Gastrocnemius medialis (tissue), 4 donors: ENCODE measurements at regions not wholly inside any gene's neighbourhood (a gene's known extent, or its start where the extent isn't known, plus 50 kb on each side); places are given as distances from the start of the nearest gene placed in this dataset.

Experiments
- ATAC-seq, 2 donors: fragments of 150-250 bp; one replicate each; pipeline ENCODE4 v1.9.1; 2016
- DNase-seq, 2 donors: peaks; one replicate each; pipeline ENCODE4 v3.0.0-alpha.2; 2019
- H3K27ac ChIP-seq, 4 donors: fragments of 200-600 bp; sonication (generic); 1 replicate in 1 of 4; 2 replicates in 3 of 4; pipeline ENCODE4 v1.5.1; 2016 to 2018; ENCODE audit warnings: mild to moderate bottlenecking in 2 of 4, moderate library complexity in 1 of 4
- H3K27me3 ChIP-seq, 3 donors: fragments of 200-600 bp; sonication (generic) in 2 of 3; 1 replicate in 1 of 3; 2 replicates in 2 of 3; pipeline versions ENCODE4 v1.5.1 to v1.6.0; 2016 to 2019; ENCODE audit warnings: mild to moderate bottlenecking in 1 of 3, moderate library complexity in 1 of 3
- H3K36me3 ChIP-seq, 2 donors: fragments of 200-600 bp; sonication (generic) in 1 of 2; one replicate each; pipeline ENCODE4 v1.5.1; 2017 to 2018
- H3K4me1 ChIP-seq, 2 donors: fragments of 200-600 bp; sonication (generic) in 1 of 2; one replicate each; pipeline ENCODE4 v1.5.1; 2016 to 2017; ENCODE audit warnings: mild to moderate bottlenecking in 2 of 2
- H3K4me3 ChIP-seq, 4 donors: fragments of 200-600 bp; sonication (generic) in 3 of 4; 1 replicate in 1 of 4; 2 replicates in 3 of 4; pipeline ENCODE4 v1.5.1; 2016 to 2019; ENCODE audit warnings: mild to moderate bottlenecking in 2 of 4
- H3K9me3 ChIP-seq, 3 donors: fragments of 200-600 bp; sonication (generic) in 2 of 3; 1 replicate in 1 of 3; 2 replicates in 2 of 3; pipeline ENCODE4 v1.5.1; 2016 to 2019
- POLR2A ChIP-seq, 2 donors: fragments of 450-650 bp; IDR thresholded peaks; one replicate each; pipeline ENCODE4 v1.6.1; 2017; ENCODE audit warnings: antibody characterized with exemption in 2 of 2, mild to moderate bottlenecking in 2 of 2, moderate library complexity in 2 of 2
- in situ Hi-C, 4 donors: fragments of 200-750 bp; cut with MboI; loops; one replicate each; pipeline versions ENCODE4 v1.15.0 to v1.8.0; 2017; ENCODE audit warnings: low sequenced_read_pairs in 4 of 4
- intact Hi-C: fragments of 100-400 bp; cut with DNase I; formaldehyde crosslinking; loops from one replicate; pipeline ENCODE4 v1.15.1; 2023; ENCODE audit warnings: low total_unique reads
- TF ChIP-seq, protein P1 (sequence below), 5 experiments: fragments of 450-650 bp in 3 of 5; fragments of 200-600 bp in 2 of 5; sonication (generic) in 2 of 5; IDR thresholded peaks in 4 of 5; conservative IDR thresholded peaks in 1 of 5; 1 replicate in 4 of 5; 2 replicates in 1 of 5; pipeline ENCODE4 v1.5.1; 2016 to 2019; ENCODE audit warnings: antibody characterized with exemption in 5 of 5, mild to moderate bottlenecking in 3 of 5, moderate library complexity in 3 of 5

DNA sequence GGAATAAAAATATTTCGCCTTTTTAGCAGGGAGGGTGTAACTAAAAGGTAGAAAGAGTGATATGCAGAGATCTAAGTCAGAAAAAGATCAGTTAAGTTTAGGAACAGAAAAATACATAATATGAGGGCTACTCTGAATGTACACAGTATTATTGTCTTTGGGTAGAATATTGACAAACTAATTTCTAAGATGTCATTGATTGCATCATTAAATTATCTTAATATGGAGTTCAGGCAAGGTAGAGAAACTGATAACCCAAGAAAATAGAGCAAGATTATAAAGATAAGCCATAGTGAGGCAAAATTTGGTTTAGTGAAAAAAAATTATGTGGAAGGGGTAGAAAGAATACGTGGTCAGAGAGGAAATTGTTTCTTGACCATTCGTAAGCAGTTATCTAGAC lies 629.0 kb upstream of the NXPH2 start:
- Histone ChIP-seq H3K27ac (no peak overlapping the region), H3K36me3 (no peaks in the 10 kb centered on the region), H3K27me3 (no peaks in the 10 kb centered on the region), H3K4me3 (no peak overlapping the region), H3K9me3 (no peaks in the 10 kb centered on the region), H3K4me1 (no peaks in the 10 kb centered on the region)
- DNase-seq (no peak), ATAC-seq (no peak)
- in situ Hi-C loops, result no loop called here
- TF ChIP-seq, protein P1, sequence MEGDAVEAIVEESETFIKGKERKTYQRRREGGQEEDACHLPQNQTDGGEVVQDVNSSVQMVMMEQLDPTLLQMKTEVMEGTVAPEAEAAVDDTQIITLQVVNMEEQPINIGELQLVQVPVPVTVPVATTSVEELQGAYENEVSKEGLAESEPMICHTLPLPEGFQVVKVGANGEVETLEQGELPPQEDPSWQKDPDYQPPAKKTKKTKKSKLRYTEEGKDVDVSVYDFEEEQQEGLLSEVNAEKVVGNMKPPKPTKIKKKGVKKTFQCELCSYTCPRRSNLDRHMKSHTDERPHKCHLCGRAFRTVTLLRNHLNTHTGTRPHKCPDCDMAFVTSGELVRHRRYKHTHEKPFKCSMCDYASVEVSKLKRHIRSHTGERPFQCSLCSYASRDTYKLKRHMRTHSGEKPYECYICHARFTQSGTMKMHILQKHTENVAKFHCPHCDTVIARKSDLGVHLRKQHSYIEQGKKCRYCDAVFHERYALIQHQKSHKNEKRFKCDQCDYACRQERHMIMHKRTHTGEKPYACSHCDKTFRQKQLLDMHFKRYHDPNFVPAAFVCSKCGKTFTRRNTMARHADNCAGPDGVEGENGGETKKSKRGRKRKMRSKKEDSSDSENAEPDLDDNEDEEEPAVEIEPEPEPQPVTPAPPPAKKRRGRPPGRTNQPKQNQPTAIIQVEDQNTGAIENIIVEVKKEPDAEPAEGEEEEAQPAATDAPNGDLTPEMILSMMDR (IDR thresholded peaks at IDR 0.05 in 4 of 5, conservative IDR thresholded peaks at IDR 0.05 in 1 of 5), result no peak
- TF ChIP-seq POLR2A (IDR thresholded peaks at IDR 0.05), result no peak
- intact Hi-C loops, result no loop called here

DNA sequence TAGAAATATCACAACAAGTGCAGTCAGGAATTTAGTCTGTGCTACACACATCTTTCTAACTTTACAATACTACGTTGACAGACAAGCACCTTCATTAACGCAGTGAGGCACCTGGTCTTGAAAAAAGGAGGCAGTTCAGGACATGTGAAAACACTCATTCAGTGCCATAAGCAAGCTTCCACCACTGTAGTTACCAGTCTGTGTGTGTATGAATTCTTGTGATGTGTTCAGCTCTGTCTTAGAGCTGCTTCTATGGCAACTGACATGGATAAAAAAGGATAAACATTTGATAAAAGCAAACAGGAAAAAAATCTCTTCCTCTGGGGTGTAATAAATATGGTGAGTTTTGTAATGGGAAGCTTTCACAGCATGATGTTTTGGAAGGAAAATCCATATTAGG lies 623.8 kb upstream of the NXPH2 start:
- TF ChIP-seq, protein P1 (IDR thresholded peaks at IDR 0.05 in 4 of 5, conservative IDR thresholded peaks at IDR 0.05 in 1 of 5), result no peak
- TF ChIP-seq POLR2A (IDR thresholded peaks at IDR 0.05), result no peak
- Histone ChIP-seq H3K4me1 (no peaks in the 10 kb centered on the region), H3K4me3 (no peak overlapping the region), H3K27ac (no peak overlapping the region), H3K27me3 (no peaks in the 10 kb centered on the region), H3K36me3 (no peaks in the 10 kb centered on the region), H3K9me3 (no peaks in the 10 kb centered on the region)
- DNase-seq (no peak), ATAC-seq (no peak)
- in situ Hi-C loops, result no loop called here
- intact Hi-C loops, result no loop called here

DNA sequence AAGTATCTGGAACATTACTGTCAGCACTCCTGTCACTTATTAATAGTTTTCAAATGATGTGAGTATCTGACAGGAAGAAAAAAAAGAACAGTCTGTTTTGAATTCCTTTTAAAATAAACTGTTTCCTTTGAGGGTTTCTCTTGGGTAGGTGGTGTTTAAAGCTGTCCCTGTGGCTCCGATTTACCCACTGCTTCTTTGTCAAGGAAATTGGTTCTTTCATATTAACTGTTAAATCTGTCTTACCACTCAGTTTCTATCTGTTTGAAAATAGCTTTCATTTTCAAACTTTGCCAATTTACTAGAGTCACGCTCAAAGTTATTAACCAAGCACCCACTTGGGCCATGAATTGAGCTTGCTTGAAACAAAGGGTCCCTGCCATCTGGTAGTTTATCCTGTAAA lies 614.6 kb upstream of the NXPH2 start:
- no peak for DNase-seq
- H3K4me3 ChIP-seq, result no peak overlapping the region
- intact Hi-C loops, result no loop called here
- in situ Hi-C loops, result no loop called here
- ATAC-seq, result no peak
- no peaks in the 10 kb centered on the region for H3K27me3 ChIP-seq
- H3K9me3 ChIP-seq, result no peaks in the 10 kb centered on the region
- TF ChIP-seq, protein P1 (IDR thresholded peaks at IDR 0.05 in 4 of 5, conservative IDR thresholded peaks at IDR 0.05 in 1 of 5), result no peak
- TF ChIP-seq POLR2A (IDR thresholded peaks at IDR 0.05), result no peak
- no peaks in the 10 kb centered on the region for H3K36me3 ChIP-seq
- H3K4me1 ChIP-seq, result no peaks in the 10 kb centered on the region
- no peak overlapping the region for H3K27ac ChIP-seq

DNA sequence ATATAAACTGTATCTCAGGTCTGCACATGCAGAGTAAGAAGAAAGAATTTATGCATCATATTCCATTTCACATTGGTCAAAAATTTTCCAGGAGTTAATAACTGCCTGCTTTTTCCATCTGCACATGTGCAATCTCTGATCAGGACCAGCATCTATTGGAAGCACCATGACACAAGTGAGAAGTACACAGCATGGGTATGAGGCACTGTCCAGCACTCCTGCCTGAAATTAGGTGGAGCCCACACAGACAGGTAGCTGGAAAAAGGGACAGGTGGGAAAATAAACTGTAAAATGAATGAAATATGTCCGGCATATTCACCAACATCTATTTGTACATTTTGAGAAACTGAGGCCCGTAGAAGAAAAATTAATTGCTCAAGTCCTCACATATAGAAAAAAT lies 609.2 kb upstream of the NXPH2 start:
- intact Hi-C loops, result no loop called here
- Histone ChIP-seq H3K4me1 (no peaks in the 10 kb centered on the region), H3K27me3 (no peaks in the 10 kb centered on the region), H3K36me3 (no peaks in the 10 kb centered on the region), H3K4me3 (no peak overlapping the region), H3K9me3 (no peaks in the 10 kb centered on the region), H3K27ac (no peak overlapping the region)
- ATAC-seq (no peak), DNase-seq (no peak)
- in situ Hi-C loops, result no loop called here
- TF ChIP-seq POLR2A (IDR thresholded peaks at IDR 0.05), result no peak
- TF ChIP-seq, protein P1 (IDR thresholded peaks at IDR 0.05 in 4 of 5, conservative IDR thresholded peaks at IDR 0.05 in 1 of 5), result no peak

DNA sequence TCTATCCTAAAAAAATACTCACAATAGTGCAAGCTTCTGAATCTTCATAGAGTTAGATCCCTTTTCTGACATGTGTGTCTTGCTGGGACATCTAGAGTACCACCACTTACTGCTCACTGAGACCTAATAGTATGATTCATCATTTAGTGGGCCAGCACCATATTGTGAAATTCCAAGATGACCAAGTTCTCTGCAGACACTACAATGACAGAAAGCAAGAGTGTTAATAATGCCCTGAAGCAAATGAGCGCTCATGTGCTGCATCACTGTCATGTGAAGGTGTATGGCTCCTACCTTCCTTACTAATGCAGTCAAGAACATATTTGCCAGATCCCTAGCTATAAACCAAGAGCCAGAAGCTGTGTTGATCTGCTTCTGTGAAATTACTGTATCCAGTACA lies 606.2 kb upstream of the NXPH2 start:
- TF ChIP-seq, protein P1 (IDR thresholded peaks at IDR 0.05 in 4 of 5, conservative IDR thresholded peaks at IDR 0.05 in 1 of 5), result no peak
- no peak for TF ChIP-seq POLR2A (IDR thresholded peaks at IDR 0.05)
- DNase-seq (no peak), ATAC-seq (no peak)
- no peak overlapping the region for H3K4me3 ChIP-seq
- no peak overlapping the region for H3K27ac ChIP-seq
- intact Hi-C loops, result no loop called here
- in situ Hi-C loops, result no loop called here
- H3K36me3 ChIP-seq, result no peaks in the 10 kb centered on the region
- no peaks in the 10 kb centered on the region for H3K4me1 ChIP-seq
- H3K9me3 ChIP-seq, result no peaks in the 10 kb centered on the region
- H3K27me3 ChIP-seq, result no peaks in the 10 kb centered on the region
